ENCODE measurements at regions not wholly inside any gene's neighbourhood (a gene's known extent, or its start where the extent isn't known, plus 50 kb on each side); places are given as distances from the start of the nearest gene placed in this dataset.

GRCh38 chr5:97751540-97751939 is 568.5 kb upstream of the RIOK2 start:
- TF ChIP-seq GATA2 (IDR thresholded peaks at IDR 0.05; ENCODE audit: low read depth, low read length) (no peak), GATA3 (IDR thresholded peaks at IDR 0.05; ENCODE audit: low read depth, low read length) (no peak)

Data from SH-SY5Y (cell line).